Ishikawa (cell line): ENCODE measurements at regions not wholly inside any gene's neighbourhood (a gene's known extent, or its start where the extent isn't known, plus 50 kb on each side); places are given as distances from the start of the nearest gene placed in this dataset.

Source experiments
- CEBPB ChIP-seq: IDR thresholded peaks from 2 replicates; pipeline ENCODE4 v1.6.1; 2012
- CREB1 ChIP-seq: IDR thresholded peaks from 2 replicates; pipeline ENCODE4 v1.6.1; 2012; ENCODE audit warnings: low read depth
- EGR1 ChIP-seq: IDR thresholded peaks from 2 replicates; pipeline ENCODE4 v1.6.1; 2012
- EP300 ChIP-seq: IDR thresholded peaks from 2 replicates; pipeline ENCODE4 v1.6.1; 2012; ENCODE audit warnings: borderline replicate concordance
- FOXM1 ChIP-seq: IDR thresholded peaks from 2 replicates; pipeline ENCODE4 v1.6.1; 2012; ENCODE audit warnings: low read depth, borderline replicate concordance
- NFIC ChIP-seq: IDR thresholded peaks from 2 replicates; pipeline ENCODE4 v1.6.1; 2012
- RAD21 ChIP-seq: IDR thresholded peaks from 2 replicates; pipeline ENCODE4 v1.6.1; 2012; ENCODE audit warnings: low read depth
- TAF1 ChIP-seq: IDR thresholded peaks from 2 replicates; pipeline ENCODE4 v1.6.1; 2012; ENCODE audit warnings: low read depth, mild to moderate bottlenecking
- TCF12 ChIP-seq: IDR thresholded peaks from 2 replicates; pipeline ENCODE4 v1.6.1; 2012; ENCODE audit warnings: low read depth
- TEAD4 ChIP-seq: IDR thresholded peaks from 2 replicates; pipeline ENCODE4 v1.6.1; 2012
- YY1 ChIP-seq: IDR thresholded peaks from 2 replicates; pipeline ENCODE4 v1.6.1; 2012; ENCODE audit warnings: low read depth
- ZBTB7A ChIP-seq: IDR thresholded peaks from 2 replicates; pipeline ENCODE4 v1.6.1; 2012; ENCODE audit warnings: low read depth
- TF ChIP-seq, protein P1 (sequence below): IDR thresholded peaks from 2 replicates; pipeline ENCODE4 v1.6.1; 2012
- TF ChIP-seq, protein P2 (sequence below): IDR thresholded peaks from 2 replicates; pipeline ENCODE4 v1.6.1; 2012; ENCODE audit warnings: low read depth, mild to moderate bottlenecking
- TF ChIP-seq, protein P3 (sequence below): IDR thresholded peaks from 2 replicates; pipeline ENCODE4 v1.6.1; 2012

DNA sequence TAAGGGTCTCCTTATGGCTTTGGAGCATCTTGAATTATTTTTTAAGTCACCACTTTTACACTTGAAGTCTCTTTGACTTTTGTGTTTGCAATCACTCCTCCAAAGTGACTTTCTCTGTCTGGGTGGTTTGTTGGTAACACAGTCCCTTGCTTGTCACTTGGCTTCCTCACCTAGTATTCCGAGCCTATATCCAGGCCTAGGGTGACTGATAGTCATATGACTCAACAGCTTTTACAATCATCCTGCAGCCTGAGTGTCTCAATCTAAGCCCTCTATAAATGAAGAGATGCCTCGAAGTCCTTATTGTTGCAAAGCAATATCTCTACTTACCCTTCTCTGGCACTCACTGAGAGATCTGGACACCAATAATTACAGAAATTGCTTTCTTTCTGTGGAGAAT is 53.9 kb upstream of the SETBP1 start:
- TF ChIP-seq, protein P1, sequence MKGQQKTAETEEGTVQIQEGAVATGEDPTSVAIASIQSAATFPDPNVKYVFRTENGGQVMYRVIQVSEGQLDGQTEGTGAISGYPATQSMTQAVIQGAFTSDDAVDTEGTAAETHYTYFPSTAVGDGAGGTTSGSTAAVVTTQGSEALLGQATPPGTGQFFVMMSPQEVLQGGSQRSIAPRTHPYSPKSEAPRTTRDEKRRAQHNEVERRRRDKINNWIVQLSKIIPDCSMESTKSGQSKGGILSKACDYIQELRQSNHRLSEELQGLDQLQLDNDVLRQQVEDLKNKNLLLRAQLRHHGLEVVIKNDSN: no peak
- TF ChIP-seq, protein P2, sequence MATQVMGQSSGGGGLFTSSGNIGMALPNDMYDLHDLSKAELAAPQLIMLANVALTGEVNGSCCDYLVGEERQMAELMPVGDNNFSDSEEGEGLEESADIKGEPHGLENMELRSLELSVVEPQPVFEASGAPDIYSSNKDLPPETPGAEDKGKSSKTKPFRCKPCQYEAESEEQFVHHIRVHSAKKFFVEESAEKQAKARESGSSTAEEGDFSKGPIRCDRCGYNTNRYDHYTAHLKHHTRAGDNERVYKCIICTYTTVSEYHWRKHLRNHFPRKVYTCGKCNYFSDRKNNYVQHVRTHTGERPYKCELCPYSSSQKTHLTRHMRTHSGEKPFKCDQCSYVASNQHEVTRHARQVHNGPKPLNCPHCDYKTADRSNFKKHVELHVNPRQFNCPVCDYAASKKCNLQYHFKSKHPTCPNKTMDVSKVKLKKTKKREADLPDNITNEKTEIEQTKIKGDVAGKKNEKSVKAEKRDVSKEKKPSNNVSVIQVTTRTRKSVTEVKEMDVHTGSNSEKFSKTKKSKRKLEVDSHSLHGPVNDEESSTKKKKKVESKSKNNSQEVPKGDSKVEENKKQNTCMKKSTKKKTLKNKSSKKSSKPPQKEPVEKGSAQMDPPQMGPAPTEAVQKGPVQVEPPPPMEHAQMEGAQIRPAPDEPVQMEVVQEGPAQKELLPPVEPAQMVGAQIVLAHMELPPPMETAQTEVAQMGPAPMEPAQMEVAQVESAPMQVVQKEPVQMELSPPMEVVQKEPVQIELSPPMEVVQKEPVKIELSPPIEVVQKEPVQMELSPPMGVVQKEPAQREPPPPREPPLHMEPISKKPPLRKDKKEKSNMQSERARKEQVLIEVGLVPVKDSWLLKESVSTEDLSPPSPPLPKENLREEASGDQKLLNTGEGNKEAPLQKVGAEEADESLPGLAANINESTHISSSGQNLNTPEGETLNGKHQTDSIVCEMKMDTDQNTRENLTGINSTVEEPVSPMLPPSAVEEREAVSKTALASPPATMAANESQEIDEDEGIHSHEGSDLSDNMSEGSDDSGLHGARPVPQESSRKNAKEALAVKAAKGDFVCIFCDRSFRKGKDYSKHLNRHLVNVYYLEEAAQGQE: no peak
- TF ChIP-seq EGR1: no peak
- TF ChIP-seq ZBTB7A: no peak
- no peak for TF ChIP-seq TAF1
- TF ChIP-seq TEAD4: no peak
- TF ChIP-seq, protein P3, sequence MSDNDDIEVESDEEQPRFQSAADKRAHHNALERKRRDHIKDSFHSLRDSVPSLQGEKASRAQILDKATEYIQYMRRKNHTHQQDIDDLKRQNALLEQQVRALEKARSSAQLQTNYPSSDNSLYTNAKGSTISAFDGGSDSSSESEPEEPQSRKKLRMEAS: no peak
- no peak for TF ChIP-seq TCF12
- TF ChIP-seq NFIC: no peak
- no peak for TF ChIP-seq EP300
- no peak for TF ChIP-seq FOXM1
- no peak for TF ChIP-seq CREB1
- no peak for TF ChIP-seq RAD21

DNA sequence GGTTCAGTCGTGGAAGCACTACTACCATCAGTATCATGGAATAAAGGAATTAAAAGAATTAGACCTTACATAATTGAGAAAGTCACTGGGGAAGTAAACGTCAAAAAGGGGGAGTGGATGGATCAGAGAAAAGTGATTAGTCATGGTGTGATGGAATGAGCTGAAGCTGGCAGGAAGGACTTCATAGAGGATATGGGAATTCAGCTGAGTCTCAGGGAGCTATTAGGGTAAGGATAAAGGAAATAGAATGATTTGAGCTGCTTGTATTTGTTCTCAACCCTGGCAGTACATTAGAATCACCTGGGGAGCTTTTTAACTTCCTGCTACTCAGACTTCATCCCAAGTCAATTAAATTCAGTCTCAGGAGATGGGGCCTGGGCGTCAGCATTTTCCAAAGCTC is 53.4 kb upstream of the SETBP1 start:
- TF ChIP-seq ZBTB7A: no peak
- no peak for TF ChIP-seq TAF1

DNA sequence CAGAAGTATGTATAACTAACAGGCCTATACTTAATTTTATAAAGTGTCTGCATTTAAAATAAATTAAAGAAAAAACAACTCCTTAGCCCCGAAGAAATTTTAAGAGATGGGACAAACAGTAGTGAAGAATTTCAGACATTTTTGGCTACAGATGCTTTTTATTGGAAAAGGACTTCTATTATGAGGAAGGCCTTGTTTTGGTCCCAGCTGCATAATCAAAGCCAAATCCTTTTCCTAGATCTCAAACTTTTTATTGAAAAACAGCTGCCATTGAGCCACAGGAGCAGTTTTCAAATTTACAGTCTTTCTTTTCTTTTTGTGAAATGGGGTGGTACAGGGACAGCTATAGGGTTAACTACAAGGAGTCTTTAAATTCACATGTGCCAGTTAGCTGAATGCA is 51.3 kb upstream of the SETBP1 start:
- no peak for TF ChIP-seq TCF12
- TF ChIP-seq EP300: no peak
- TF ChIP-seq NFIC: no peak
- TF ChIP-seq TEAD4: no peak
- TF ChIP-seq, protein P3: no peak
- no peak for TF ChIP-seq RAD21
- TF ChIP-seq FOXM1: no peak

DNA sequence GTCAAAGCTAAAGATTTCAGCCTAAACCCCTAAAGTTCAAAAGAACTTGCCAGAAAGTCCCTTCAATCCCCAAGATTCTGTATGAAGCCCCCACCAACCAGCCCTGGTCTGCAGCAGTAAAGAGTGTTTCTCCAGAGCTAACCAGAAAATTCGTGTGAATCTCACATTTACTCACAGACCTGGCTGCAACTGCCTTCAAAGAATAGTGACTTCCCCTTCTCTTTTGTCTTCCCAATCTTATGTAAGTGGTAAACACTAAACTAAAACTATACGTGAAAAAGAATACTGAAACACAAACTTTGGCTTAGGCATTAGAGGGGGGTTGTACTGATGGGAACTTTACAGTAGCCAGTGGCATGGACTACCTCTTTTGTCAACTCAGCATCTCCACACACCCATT is 50.6 kb upstream of the SETBP1 start:
- no peak for TF ChIP-seq TEAD4
- no peak for TF ChIP-seq EGR1
- TF ChIP-seq TAF1: no peak
- TF ChIP-seq, protein P3: no peak
- TF ChIP-seq EP300: no peak
- TF ChIP-seq, protein P1: no peak
- no peak for TF ChIP-seq RAD21
- no peak for TF ChIP-seq YY1
- no peak for TF ChIP-seq CREB1
- TF ChIP-seq CEBPB: no peak
- TF ChIP-seq, protein P2: no peak
- TF ChIP-seq TCF12: no peak
- no peak for TF ChIP-seq FOXM1
- TF ChIP-seq ZBTB7A: no peak
